GM23338 (cell line): ENCODE measurements at regions not wholly inside any gene's neighbourhood (a gene's known extent, or its start where the extent isn't known, plus 50 kb on each side); places are given as distances from the start of the nearest gene placed in this dataset.
A peak's percentile ranks its signal among the peaks of the same experiment; 100 is the strongest.

Source experiments
- ATAC-seq: fragments of 200-7000 bp; cut with Tn5 transposase; 3 replicates; pipeline ENCODE4 v1.9.1; 2020
- DNase-seq: peaks from one replicate; pipeline ENCODE4 v3.0.0-alpha.2; 2015; ENCODE audit warnings: low spot score
- H2AFZ ChIP-seq: fragments of 200-600 bp; sonication (generic); 2 replicates; pipeline ENCODE4 v1.8.0; 2016; ENCODE audit warnings: antibody characterized with exemption, mild to moderate bottlenecking, moderate library complexity
- H3F3A ChIP-seq: fragments of 200-600 bp; sonication (generic); replicated peaks from 2 replicates; pipeline ENCODE4 v1.8.0; 2017; ENCODE audit warnings: antibody characterized with exemption, mixed run types, low read depth
- H3K27ac ChIP-seq: fragments of 200-600 bp; sonication (generic); 2 replicates; pipeline ENCODE4 v1.6.1; 2016; ENCODE audit warnings: low read depth
- H3K27me3 ChIP-seq: fragments of 200-600 bp; sonication (generic); 2 replicates; pipeline ENCODE4 v1.8.0; 2016; ENCODE audit warnings: mild to moderate bottlenecking, mixed run types, moderate library complexity; ENCODE audit not compliant: insufficient read depth
- H3K36me3 ChIP-seq: fragments of 200-600 bp; sonication (generic); 2 replicates; pipeline ENCODE4 v1.8.0; 2016; ENCODE audit warnings: mild to moderate bottlenecking; ENCODE audit not compliant: insufficient read depth
- H3K4me1 ChIP-seq: fragments of 200-600 bp; sonication (generic); 2 replicates; pipeline ENCODE4 v1.8.0; 2016; ENCODE audit warnings: mild to moderate bottlenecking, moderate library complexity; ENCODE audit not compliant: insufficient read depth
- H3K4me2 ChIP-seq: fragments of 200-600 bp; sonication (generic); 2 replicates; pipeline ENCODE4 v1.7.1; 2017; ENCODE audit warnings: mixed run types
- H3K4me3 ChIP-seq: fragments of 200-600 bp; sonication (generic); 2 replicates; pipeline ENCODE4 v1.6.1; 2016; ENCODE audit warnings: mixed run types
- H3K79me2 ChIP-seq: fragments of 200-600 bp; sonication (generic); replicated peaks from 2 replicates; pipeline ENCODE4 v1.8.0; 2017; ENCODE audit warnings: mild to moderate bottlenecking; ENCODE audit not compliant: insufficient read depth
- H3K9me2 ChIP-seq: fragments of 200-600 bp; sonication (generic); 2 replicates; pipeline ENCODE4 v1.8.0; 2017; ENCODE audit not compliant: insufficient read depth
- H4K20me1 ChIP-seq: fragments of 200-600 bp; sonication (generic); replicated peaks from 2 replicates; pipeline ENCODE4 v1.8.0; 2017; ENCODE audit warnings: mild to moderate bottlenecking; ENCODE audit not compliant: insufficient read depth
- H3K27ac Mint-ChIP-seq: 2 replicates; pipeline ENCODE4 v1.8.0; 2020; ENCODE audit warnings: inconsistent platforms, mild to moderate bottlenecking, moderate library complexity, mixed read lengths
- H3K27me3 Mint-ChIP-seq: 3 replicates; pipeline ENCODE4 v1.8.0; 2022; ENCODE audit warnings: low read depth, mild to moderate bottlenecking, moderate library complexity, mixed read lengths, inconsistent platforms; ENCODE audit not compliant: insufficient read depth, poor library complexity
- H3K36me3 Mint-ChIP-seq: 3 replicates; pipeline ENCODE4 v1.8.0; 2021; ENCODE audit warnings: low read depth, mild to moderate bottlenecking, inconsistent platforms, moderate library complexity, mixed read lengths
- H3K4me1 Mint-ChIP-seq: 3 replicates; pipeline ENCODE4 v1.8.0; 2020; ENCODE audit warnings: mild to moderate bottlenecking, inconsistent platforms, mixed read lengths
- H3K4me3 Mint-ChIP-seq: 3 replicates; pipeline ENCODE4 v1.8.0; 2021; ENCODE audit warnings: moderate library complexity, mild to moderate bottlenecking, inconsistent platforms, mixed read lengths
- H3K9me3 Mint-ChIP-seq: 3 replicates; pipeline ENCODE4 v1.8.0; 2020; ENCODE audit warnings: moderate library complexity, mild to moderate bottlenecking, inconsistent platforms, mixed read lengths
- CREB1 ChIP-seq: fragments of 250-450 bp; sonication (Bioruptor Pico); IDR thresholded peaks from 2 replicates; pipeline ENCODE4 v1.5.0; 2020; ENCODE audit warnings: low read depth, mild to moderate bottlenecking, moderate library complexity
- EZH2 ChIP-seq: fragments of 200-600 bp; sonication (generic); IDR thresholded peaks from one replicate; pipeline ENCODE4 v1.8.0; 2017; ENCODE audit warnings: antibody characterized with exemption, mild to moderate bottlenecking, low read depth; ENCODE audit not compliant: unreplicated experiment
- EZH2phosphoT487 ChIP-seq: fragments of 200-600 bp; sonication (generic); IDR thresholded peaks from one replicate; pipeline ENCODE4 v1.8.1; 2018; ENCODE audit warnings: antibody characterized with exemption; ENCODE audit not compliant: unreplicated experiment
- NANOG ChIP-seq: IDR thresholded peaks from 2 replicates; pipeline ENCODE4 v1.6.1; 2016; ENCODE audit warnings: antibody characterized with exemption, borderline replicate concordance
- STAT1 ChIP-seq: IDR thresholded peaks from one replicate; pipeline ENCODE4 v1.6.1; 2016; ENCODE audit warnings: antibody characterized with exemption; ENCODE audit not compliant: unreplicated experiment
- ZNF114 ChIP-seq: fragments of 250-450 bp; sonication (Bioruptor Pico); IDR thresholded peaks from 2 replicates; pipeline ENCODE4 v1.5.0; 2020; ENCODE audit warnings: mild to moderate bottlenecking, moderate library complexity
- TF ChIP-seq, protein P1 (sequence below), 2 experiments: fragments of 200-600 bp in 1 of 2; sonication (generic) in 1 of 2; conservative IDR thresholded peaks; 2 replicates each; pipeline versions ENCODE4 v1.5.1 to v1.6.1; 2016 to 2017; ENCODE audit warnings: antibody characterized with exemption in 2 of 2, low read depth in 2 of 2, mild to moderate bottlenecking in 2 of 2, moderate library complexity in 1 of 2
- TF ChIP-seq, protein P2 (sequence below): IDR thresholded peaks from 2 replicates; pipeline ENCODE4 v1.6.1; 2016; ENCODE audit warnings: antibody characterized with exemption
- TF ChIP-seq, protein P3 (sequence below): IDR thresholded peaks from one replicate; pipeline ENCODE4 v1.6.1; 2018; ENCODE audit warnings: antibody characterized with exemption; ENCODE audit not compliant: unreplicated experiment
- TF ChIP-seq, protein P4 (sequence below): fragments of 250-450 bp; sonication (Bioruptor Pico); IDR thresholded peaks from 2 replicates; pipeline ENCODE4 v1.5.0; 2020; ENCODE audit warnings: mild to moderate bottlenecking, moderate library complexity

DNA sequence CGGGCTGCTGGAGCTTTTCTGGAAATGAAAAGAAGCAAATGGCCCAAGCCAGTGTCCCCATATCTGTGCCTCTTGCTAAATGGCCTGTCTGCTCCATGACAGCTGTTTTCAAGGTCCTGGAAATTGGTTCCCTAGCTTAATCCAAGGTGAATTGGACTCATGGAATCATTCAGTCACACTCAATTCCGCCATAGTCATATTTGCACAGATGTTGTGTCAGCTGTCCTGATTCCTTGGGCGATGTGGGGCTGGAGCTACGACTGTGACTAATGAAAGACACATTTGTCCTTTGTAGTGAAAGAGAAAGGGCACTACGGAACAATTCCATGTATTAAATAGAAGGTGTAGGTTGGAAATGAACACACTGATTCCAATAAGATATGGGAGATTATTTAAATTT, 102.9 kb upstream of the MEGF10 start:
- ATAC-seq, result no peak
- no peaks in the 10 kb centered on the region for H3K27me3 ChIP-seq

DNA sequence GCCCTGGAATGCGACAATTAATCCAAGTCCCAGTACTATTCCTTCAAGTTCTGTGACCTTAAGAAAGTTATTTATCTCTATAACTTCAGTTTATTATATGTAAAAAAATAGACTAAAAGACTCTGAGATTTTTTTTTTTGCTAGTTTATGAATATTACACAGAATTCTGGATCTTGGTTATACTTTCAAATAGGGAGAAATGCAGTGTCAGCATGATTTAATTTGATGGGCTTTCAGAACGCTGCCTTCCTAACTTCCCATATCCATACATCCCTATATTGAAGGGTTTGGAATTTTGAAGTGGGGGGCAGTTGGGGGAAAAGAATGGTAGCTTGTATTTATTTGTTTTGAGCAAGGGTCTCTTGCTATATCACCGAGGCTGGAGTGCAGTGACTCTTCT, 98.4 kb upstream of the MEGF10 start:
- H3K4me1 Mint-ChIP-seq, result peaks cover 3% of the 10 kb centered on the region; the same call in 2 of the 3 replicates
- TF ChIP-seq, protein P1, sequence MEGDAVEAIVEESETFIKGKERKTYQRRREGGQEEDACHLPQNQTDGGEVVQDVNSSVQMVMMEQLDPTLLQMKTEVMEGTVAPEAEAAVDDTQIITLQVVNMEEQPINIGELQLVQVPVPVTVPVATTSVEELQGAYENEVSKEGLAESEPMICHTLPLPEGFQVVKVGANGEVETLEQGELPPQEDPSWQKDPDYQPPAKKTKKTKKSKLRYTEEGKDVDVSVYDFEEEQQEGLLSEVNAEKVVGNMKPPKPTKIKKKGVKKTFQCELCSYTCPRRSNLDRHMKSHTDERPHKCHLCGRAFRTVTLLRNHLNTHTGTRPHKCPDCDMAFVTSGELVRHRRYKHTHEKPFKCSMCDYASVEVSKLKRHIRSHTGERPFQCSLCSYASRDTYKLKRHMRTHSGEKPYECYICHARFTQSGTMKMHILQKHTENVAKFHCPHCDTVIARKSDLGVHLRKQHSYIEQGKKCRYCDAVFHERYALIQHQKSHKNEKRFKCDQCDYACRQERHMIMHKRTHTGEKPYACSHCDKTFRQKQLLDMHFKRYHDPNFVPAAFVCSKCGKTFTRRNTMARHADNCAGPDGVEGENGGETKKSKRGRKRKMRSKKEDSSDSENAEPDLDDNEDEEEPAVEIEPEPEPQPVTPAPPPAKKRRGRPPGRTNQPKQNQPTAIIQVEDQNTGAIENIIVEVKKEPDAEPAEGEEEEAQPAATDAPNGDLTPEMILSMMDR (conservative IDR thresholded peaks at IDR 0.05; ENCODE audit: low read depth in 2 of 2), result no peak
- TF ChIP-seq ZNF114, result no peak
- no peak for TF ChIP-seq EZH2
- TF ChIP-seq, protein P2, sequence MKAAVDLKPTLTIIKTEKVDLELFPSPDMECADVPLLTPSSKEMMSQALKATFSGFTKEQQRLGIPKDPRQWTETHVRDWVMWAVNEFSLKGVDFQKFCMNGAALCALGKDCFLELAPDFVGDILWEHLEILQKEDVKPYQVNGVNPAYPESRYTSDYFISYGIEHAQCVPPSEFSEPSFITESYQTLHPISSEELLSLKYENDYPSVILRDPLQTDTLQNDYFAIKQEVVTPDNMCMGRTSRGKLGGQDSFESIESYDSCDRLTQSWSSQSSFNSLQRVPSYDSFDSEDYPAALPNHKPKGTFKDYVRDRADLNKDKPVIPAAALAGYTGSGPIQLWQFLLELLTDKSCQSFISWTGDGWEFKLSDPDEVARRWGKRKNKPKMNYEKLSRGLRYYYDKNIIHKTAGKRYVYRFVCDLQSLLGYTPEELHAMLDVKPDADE, result no peak
- TF ChIP-seq NANOG, result no peak
- no peak for TF ChIP-seq STAT1
- TF ChIP-seq, protein P3, sequence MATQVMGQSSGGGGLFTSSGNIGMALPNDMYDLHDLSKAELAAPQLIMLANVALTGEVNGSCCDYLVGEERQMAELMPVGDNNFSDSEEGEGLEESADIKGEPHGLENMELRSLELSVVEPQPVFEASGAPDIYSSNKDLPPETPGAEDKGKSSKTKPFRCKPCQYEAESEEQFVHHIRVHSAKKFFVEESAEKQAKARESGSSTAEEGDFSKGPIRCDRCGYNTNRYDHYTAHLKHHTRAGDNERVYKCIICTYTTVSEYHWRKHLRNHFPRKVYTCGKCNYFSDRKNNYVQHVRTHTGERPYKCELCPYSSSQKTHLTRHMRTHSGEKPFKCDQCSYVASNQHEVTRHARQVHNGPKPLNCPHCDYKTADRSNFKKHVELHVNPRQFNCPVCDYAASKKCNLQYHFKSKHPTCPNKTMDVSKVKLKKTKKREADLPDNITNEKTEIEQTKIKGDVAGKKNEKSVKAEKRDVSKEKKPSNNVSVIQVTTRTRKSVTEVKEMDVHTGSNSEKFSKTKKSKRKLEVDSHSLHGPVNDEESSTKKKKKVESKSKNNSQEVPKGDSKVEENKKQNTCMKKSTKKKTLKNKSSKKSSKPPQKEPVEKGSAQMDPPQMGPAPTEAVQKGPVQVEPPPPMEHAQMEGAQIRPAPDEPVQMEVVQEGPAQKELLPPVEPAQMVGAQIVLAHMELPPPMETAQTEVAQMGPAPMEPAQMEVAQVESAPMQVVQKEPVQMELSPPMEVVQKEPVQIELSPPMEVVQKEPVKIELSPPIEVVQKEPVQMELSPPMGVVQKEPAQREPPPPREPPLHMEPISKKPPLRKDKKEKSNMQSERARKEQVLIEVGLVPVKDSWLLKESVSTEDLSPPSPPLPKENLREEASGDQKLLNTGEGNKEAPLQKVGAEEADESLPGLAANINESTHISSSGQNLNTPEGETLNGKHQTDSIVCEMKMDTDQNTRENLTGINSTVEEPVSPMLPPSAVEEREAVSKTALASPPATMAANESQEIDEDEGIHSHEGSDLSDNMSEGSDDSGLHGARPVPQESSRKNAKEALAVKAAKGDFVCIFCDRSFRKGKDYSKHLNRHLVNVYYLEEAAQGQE, result no peak
- TF ChIP-seq, protein P4, sequence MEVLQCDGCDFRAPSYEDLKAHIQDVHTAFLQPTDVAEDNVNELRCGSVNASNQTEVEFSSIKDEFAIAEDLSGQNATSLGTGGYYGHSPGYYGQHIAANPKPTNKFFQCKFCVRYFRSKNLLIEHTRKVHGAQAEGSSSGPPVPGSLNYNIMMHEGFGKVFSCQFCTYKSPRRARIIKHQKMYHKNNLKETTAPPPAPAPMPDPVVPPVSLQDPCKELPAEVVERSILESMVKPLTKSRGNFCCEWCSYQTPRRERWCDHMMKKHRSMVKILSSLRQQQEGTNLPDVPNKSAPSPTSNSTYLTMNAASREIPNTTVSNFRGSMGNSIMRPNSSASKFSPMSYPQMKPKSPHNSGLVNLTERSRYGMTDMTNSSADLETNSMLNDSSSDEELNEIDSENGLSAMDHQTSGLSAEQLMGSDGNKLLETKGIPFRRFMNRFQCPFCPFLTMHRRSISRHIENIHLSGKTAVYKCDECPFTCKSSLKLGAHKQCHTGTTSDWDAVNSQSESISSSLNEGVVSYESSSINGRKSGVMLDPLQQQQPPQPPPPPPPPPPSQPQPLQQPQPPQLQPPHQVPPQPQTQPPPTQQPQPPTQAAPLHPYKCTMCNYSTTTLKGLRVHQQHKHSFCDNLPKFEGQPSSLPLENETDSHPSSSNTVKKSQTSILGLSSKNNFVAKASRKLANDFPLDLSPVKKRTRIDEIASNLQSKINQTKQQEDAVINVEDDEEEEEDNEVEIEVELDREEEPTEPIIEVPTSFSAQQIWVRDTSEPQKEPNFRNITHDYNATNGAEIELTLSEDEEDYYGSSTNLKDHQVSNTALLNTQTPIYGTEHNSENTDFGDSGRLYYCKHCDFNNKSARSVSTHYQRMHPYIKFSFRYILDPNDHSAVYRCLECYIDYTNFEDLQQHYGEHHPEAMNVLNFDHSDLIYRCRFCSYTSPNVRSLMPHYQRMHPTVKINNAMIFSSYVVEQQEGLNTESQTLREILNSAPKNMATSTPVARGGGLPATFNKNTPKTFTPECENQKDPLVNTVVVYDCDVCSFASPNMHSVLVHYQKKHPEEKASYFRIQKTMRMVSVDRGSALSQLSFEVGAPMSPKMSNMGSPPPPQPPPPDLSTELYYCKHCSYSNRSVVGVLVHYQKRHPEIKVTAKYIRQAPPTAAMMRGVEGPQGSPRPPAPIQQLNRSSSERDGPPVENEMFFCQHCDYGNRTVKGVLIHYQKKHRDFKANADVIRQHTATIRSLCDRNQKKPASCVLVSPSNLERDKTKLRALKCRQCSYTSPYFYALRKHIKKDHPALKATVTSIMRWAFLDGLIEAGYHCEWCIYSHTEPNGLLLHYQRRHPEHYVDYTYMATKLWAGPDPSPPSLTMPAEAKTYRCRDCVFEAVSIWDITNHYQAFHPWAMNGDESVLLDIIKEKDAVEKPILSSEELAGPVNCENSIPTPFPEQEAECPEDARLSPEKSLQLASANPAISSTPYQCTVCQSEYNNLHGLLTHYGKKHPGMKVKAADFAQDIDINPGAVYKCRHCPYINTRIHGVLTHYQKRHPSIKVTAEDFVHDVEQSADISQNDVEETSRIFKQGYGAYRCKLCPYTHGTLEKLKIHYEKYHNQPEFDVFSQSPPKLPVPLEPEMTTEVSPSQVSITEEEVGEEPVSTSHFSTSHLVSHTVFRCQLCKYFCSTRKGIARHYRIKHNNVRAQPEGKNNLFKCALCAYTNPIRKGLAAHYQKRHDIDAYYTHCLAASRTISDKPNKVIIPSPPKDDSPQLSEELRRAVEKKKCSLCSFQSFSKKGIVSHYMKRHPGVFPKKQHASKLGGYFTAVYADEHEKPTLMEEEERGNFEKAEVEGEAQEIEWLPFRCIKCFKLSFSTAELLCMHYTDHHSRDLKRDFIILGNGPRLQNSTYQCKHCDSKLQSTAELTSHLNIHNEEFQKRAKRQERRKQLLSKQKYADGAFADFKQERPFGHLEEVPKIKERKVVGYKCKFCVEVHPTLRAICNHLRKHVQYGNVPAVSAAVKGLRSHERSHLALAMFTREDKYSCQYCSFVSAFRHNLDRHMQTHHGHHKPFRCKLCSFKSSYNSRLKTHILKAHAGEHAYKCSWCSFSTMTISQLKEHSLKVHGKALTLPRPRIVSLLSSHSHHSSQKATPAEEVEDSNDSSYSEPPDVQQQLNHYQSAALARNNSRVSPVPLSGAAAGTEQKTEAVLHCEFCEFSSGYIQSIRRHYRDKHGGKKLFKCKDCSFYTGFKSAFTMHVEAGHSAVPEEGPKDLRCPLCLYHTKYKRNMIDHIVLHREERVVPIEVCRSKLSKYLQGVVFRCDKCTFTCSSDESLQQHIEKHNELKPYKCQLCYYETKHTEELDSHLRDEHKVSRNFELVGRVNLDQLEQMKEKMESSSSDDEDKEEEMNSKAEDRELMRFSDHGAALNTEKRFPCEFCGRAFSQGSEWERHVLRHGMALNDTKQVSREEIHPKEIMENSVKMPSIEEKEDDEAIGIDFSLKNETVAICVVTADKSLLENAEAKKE (CRISPR knock-in tag), result no peak
- no peak for TF ChIP-seq CREB1 (CRISPR knock-in tag)

More for the DNA sequence above, 102.9 kb upstream of the MEGF10 start:
- Mint-ChIP-seq H3K27me3 (peaks cover 2% of the 10 kb centered on the region), H3K4me3 (no peak overlapping the region), H3K36me3 (no peaks in the 10 kb centered on the region), H3K27ac (no peak overlapping the region), H3K4me1 (no peaks in the 10 kb centered on the region), H3K9me3 (no peaks in the 10 kb centered on the region)
- Histone ChIP-seq H3K79me2 (no peaks in the 10 kb centered on the region), H3F3A (no peaks in the 10 kb centered on the region), H3K36me3 (no peaks in the 10 kb centered on the region), H3K9me2 (peaks cover 9% of the 10 kb centered on the region; the same call in 1 of the 2 replicates), H3K27ac (no peak overlapping the region), H3K4me1 (no peaks in the 10 kb centered on the region), H3K4me2 (no peak overlapping the region), H3K4me3 (no peak overlapping the region), H2AFZ (0 out of 2 replicates have a peak overlapping the region, but pooled peaks have one; percentile 53), H4K20me1 (no peaks in the 10 kb centered on the region)
- no peak for DNase-seq
- TF ChIP-seq EZH2phosphoT487, result no peak
- TF ChIP-seq NANOG, result no peak

More for the DNA sequence above, 98.4 kb upstream of the MEGF10 start:
- Mint-ChIP-seq H3K9me3 (no peaks in the 10 kb centered on the region), H3K36me3 (no peaks in the 10 kb centered on the region), H3K27me3 (peaks cover 2% of the 10 kb centered on the region), H3K4me3 (no peak overlapping the region), H3K27ac (no peak overlapping the region)
- H3K27ac ChIP-seq, result no peak overlapping the region
- no peak overlapping the region for H2AFZ ChIP-seq
- H3F3A ChIP-seq, result no peaks in the 10 kb centered on the region
- H3K79me2 ChIP-seq, result no peaks in the 10 kb centered on the region
- DNase-seq (no peak), ATAC-seq (no peak)
- H3K36me3 ChIP-seq, result no peaks in the 10 kb centered on the region
- H3K9me2 ChIP-seq, result peaks cover 9% of the 10 kb centered on the region; the same call in 1 of the 2 replicates
- no peaks in the 10 kb centered on the region for H3K4me1 ChIP-seq
- H3K27me3 ChIP-seq, result no peaks in the 10 kb centered on the region
- H3K4me2 ChIP-seq, result no peak overlapping the region
- H4K20me1 ChIP-seq, result no peaks in the 10 kb centered on the region
- no peak overlapping the region for H3K4me3 ChIP-seq
